Adrenal gland (tissue), 5 donors: ENCODE measurements at regions not wholly inside any gene's neighbourhood (a gene's known extent, or its start where the extent isn't known, plus 50 kb on each side); places are given as distances from the start of the nearest gene placed in this dataset.
A peak's percentile ranks its signal among the peaks of the same experiment; 100 is the strongest.

Experiments used
- CTCF ChIP-seq, 6 experiments: fragments of 450-650 bp in 4 of 6; fragments of 200-600 bp in 2 of 6; sonication (generic) in 1 of 6; IDR thresholded peaks; 1 replicate in 5 of 6; 2 replicates in 1 of 6; pipeline versions ENCODE4 v1.5.1 to v1.8.0; 2016 to 2021; ENCODE audit warnings: antibody characterized with exemption in 6 of 6, mild to moderate bottlenecking in 2 of 6, moderate library complexity in 1 of 6
- POLR2A ChIP-seq, 2 donors: fragments of 450-650 bp; IDR thresholded peaks; one replicate each; pipeline ENCODE4 v1.6.1; 2017; ENCODE audit warnings: antibody characterized with exemption in 2 of 2, mild to moderate bottlenecking in 2 of 2, moderate library complexity in 1 of 2
- donor health status: DM: no; HTN: no; CAD: no.

DNA sequence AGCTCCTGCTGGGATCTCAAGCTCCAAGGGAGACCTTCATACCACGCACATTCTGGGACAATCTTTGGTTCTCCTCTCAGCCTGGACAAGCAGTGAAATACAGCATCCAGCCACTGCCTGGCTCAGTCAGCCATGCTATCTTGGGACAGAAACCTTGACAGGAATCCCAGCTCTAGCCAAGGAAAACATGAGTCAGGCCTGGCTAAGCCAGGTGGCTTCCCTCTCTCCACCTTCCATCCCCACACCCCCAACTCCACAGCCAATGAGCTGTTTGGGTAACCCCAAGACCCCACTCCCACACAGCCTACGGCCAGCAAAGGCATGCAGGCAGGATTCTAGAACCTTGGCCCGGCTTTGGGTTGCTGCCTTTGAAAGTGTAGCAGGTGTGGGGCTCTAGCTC is 64.9 kb downstream of the MCFD2 start:
- TF ChIP-seq CTCF (IDR thresholded peaks at IDR 0.05), result peak in 1 of 6 experiments; percentile 17
- peak in 1 of 2 donors; percentile 65 for TF ChIP-seq POLR2A (IDR thresholded peaks at IDR 0.05)
